ENCODE measurements at regions not wholly inside any gene's neighbourhood (a gene's known extent, or its start where the extent isn't known, plus 50 kb on each side); places are given as distances from the start of the nearest gene placed in this dataset.

DNA sequence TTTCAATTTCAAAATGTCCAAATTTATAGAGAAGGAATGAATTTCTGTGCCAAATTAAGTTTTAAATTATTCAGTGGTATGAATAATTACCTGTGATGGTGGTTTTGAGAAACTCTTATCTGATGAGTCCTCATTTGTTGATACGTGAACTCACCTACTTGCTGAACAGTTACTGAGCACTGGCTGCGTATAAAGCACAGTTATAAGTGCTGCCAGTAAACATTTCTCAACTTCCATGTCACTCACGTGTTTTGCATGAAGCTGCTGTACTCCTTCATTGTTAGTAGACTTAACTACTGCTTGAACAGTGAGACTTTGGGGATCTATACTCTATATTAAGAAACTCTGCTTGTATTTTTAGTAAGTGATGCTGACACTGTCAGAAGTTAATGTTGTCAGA lies 269.1 kb upstream of the FZD8 start:
- H4K20me1 ChIP-seq (ENCODE audit: insufficient read depth, low read length), result no peaks in the 10 kb centered on the region
- Mint-ChIP-seq H3K4me1 (ENCODE audit: low read depth, unreplicated experiment) (peaks cover 46% of the 10 kb centered on the region), H3K27me3 (ENCODE audit: low read depth, unreplicated experiment) (no peaks in the 10 kb centered on the region), H3K36me3 (ENCODE audit: low read depth, unreplicated experiment) (no peaks in the 10 kb centered on the region), H3K9me3 (ENCODE audit: unreplicated experiment) (no peaks in the 10 kb centered on the region), H3K4me3 (ENCODE audit: unreplicated experiment) (no peak overlapping the region), H3K27ac (ENCODE audit: unreplicated experiment) (no peak overlapping the region)
- no peak overlapping the region for H3K27ac ChIP-seq (ENCODE audit: low read depth, low read length)
- H3K9ac ChIP-seq (ENCODE audit: low read length), result no peak overlapping the region
- no peak for DNase-seq (ENCODE audit: low read depth)
- no peaks in the 10 kb centered on the region for H3K79me2 ChIP-seq (ENCODE audit: insufficient read depth, low read length)
- H3K4me2 ChIP-seq (ENCODE audit: low read length), result no peak overlapping the region
- H3K36me3 ChIP-seq (ENCODE audit: insufficient read depth, low read length), result no peaks in the 10 kb centered on the region
- no peak overlapping the region for H2AFZ ChIP-seq (ENCODE audit: low read depth, low read length)
- H3K27me3 ChIP-seq (ENCODE audit: insufficient read depth, low read length), result no peaks in the 10 kb centered on the region
- peaks cover 25% of the 10 kb centered on the region for H3K4me1 ChIP-seq (ENCODE audit: insufficient read depth, low read length)
- TF ChIP-seq CTCF (IDR thresholded peaks at IDR 0.05; ENCODE audit: insufficient read depth, low read depth, low read length) (no peak), EZH2 (IDR thresholded peaks at IDR 0.05; ENCODE audit: insufficient read depth, low read length) (no peak)
- H3K4me3 ChIP-seq (ENCODE audit: insufficient read depth, low read depth, low read length), result no peak overlapping the region
- FAIRE-seq, result peak; percentile 17
- H3K9me3 ChIP-seq (ENCODE audit: insufficient read depth, low read depth, low read length), result no peaks in the 10 kb centered on the region

- DNase-seq (ENCODE audit: low read depth), result peak; percentile 80
- peaks cover 48% of the 10 kb centered on the region for H3K4me1 Mint-ChIP-seq (ENCODE audit: low read depth, unreplicated experiment)
- H3K27ac Mint-ChIP-seq (ENCODE audit: unreplicated experiment), result peak overlapping the region; percentile 50
Observed at GRCh38 chr10:35910234-35910633, 268.1 kb upstream of the FZD8 start.

More at GRCh38 chr10:35910234-35910633, 268.1 kb upstream of the FZD8 start:
- Histone ChIP-seq H3K27ac (ENCODE audit: low read depth, low read length) (peak overlapping the region; percentile 54), H3K36me3 (ENCODE audit: insufficient read depth, low read length) (no peaks in the 10 kb centered on the region), H3K9me3 (ENCODE audit: insufficient read depth, low read depth, low read length) (no peaks in the 10 kb centered on the region), H3K4me1 (ENCODE audit: insufficient read depth, low read length) (peaks cover 25% of the 10 kb centered on the region), H3K27me3 (ENCODE audit: insufficient read depth, low read length) (no peaks in the 10 kb centered on the region), H2AFZ (ENCODE audit: low read depth, low read length) (no peak overlapping the region), H4K20me1 (ENCODE audit: insufficient read depth, low read length) (no peaks in the 10 kb centered on the region), H3K9ac (ENCODE audit: low read length) (peak overlapping the region; percentile 39), H3K4me3 (ENCODE audit: insufficient read depth, low read depth, low read length) (no peak overlapping the region), H3K79me2 (ENCODE audit: insufficient read depth, low read length) (no peaks in the 10 kb centered on the region), H3K4me2 (ENCODE audit: low read length) (peak overlapping the region; percentile 31)
- H3K36me3 Mint-ChIP-seq (ENCODE audit: low read depth, unreplicated experiment), result no peaks in the 10 kb centered on the region
- H3K9me3 Mint-ChIP-seq (ENCODE audit: unreplicated experiment), result no peaks in the 10 kb centered on the region
- H3K27me3 Mint-ChIP-seq (ENCODE audit: low read depth, unreplicated experiment), result no peaks in the 10 kb centered on the region
- FAIRE-seq, result peak; percentile 89
- H3K4me3 Mint-ChIP-seq (ENCODE audit: unreplicated experiment), result no peak overlapping the region
- TF ChIP-seq EZH2 (IDR thresholded peaks at IDR 0.05; ENCODE audit: insufficient read depth, low read length) (no peak), CTCF (IDR thresholded peaks at IDR 0.05; ENCODE audit: insufficient read depth, low read depth, low read length) (no peak)

All from astrocyte (in vitro differentiated cells and primary cell).